ENCODE measurements at regions not wholly inside any gene's neighbourhood (a gene's known extent, or its start where the extent isn't known, plus 50 kb on each side); places are given as distances from the start of the nearest gene placed in this dataset.

- TF ChIP-seq CTCF (IDR thresholded peaks at IDR 0.05) (no peak), POLR2AphosphoS5 (IDR thresholded peaks at IDR 0.05) (no peak), POLR2A (IDR thresholded peaks at IDR 0.05) (no peak), EP300 (IDR thresholded peaks at IDR 0.05) (no peak)
Observed at GRCh38 chr2:138255670-138256069, 245.9 kb upstream of the SPOPL start.
